CD4-positive, alpha-beta T cell treated with Interleukin-17A for 4 hours (primary cell): ENCODE measurements at regions not wholly inside any gene's neighbourhood (a gene's known extent, or its start where the extent isn't known, plus 50 kb on each side); places are given as distances from the start of the nearest gene placed in this dataset.

Source experiments
- DNase-seq: peaks from one replicate; pipeline ENCODE4 v3.0.0-alpha.2; 2020; ENCODE audit warnings: mixed read lengths

- no peak for DNase-seq
Observed at GRCh38 chr10:120385992-120386391, 71.0 kb upstream of the PLPP4 start.

DNA sequence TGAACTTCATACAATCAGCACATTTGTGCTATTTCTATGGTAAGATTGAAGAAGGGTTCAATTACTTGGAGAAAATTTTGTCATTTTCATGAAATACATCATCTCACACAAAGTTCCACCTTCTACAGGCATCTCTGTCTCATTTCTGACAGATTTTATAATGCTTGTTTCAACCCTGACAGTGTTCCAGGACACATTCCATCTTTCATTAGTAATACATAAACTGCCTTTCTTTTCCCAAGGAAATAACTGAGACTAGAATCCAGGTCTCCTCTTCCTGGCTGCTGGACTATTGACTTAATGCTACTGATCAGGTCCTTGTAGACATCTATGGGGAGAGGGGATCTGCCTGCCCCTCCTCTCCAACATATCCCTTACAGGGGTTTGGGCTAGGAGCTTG, 70.1 kb upstream of the PLPP4 start:
- DNase-seq, result no peak

DNA sequence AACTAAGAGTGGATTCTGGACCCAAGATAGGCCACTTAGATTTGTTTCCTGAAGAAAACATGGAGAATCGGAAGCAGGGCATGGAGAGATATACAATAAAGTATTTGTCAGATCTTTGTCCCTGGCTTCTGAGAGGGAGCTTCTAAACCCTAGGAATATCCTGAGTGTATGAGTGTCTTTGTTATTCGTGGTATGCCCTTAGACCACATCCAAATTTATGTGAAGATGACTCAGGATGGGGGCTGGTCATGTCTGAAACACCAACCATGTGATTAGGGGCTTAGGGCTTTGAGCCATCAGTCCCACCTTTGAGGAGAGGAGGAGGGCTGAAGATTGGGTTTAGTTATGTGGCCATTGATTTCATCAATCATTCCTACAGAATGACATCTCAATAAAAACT, 69.7 kb upstream of the PLPP4 start:
- no peak for DNase-seq

DNA sequence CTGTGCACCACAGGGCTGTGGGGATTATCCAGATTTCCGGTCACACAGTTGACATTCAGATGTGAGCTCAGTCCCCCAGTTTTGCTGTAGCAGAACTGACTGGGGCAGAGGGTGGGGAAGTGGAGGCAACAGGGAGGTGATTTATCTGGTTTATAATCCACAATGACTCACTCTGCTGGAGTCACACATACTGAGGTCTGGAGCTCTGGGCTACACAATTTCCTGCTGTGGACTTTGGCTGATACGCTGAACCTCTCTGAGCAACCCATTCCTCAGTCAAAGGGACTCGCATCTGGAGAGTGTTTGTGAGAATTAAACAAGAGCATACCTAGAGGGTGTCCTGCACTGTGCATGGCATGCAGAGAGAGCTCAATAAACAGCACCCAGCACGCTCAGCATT, 64.8 kb upstream of the PLPP4 start:
- DNase-seq, result no peak

DNA sequence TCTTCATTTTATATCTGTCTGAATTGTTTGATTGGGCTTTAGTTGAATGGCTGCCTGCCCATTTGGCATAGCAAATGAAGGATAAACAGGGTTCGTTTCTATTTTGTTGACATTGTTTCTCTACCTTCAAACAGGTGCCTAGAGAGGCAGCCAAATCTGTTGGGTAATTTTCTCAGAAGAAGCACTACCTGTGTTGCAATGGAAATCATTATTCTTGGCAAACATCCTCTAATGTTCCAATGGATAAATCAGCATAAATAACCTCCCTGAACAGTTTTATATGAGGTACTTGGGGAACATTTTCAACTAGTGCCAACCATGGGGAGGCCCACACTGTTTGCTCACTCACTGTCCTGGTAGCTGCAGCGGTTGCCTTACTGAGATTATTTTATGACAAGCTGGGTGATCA, 64.4 kb upstream of the PLPP4 start:
- DNase-seq, result no peak

- DNase-seq, result no peak
Observed at GRCh38 chr10:120394446-120394845, 62.6 kb upstream of the PLPP4 start.

GRCh38 chr10:120396228-120396627, 60.8 kb upstream of the PLPP4 start:
- no peak for DNase-seq

GRCh38 chr10:120398180-120398579, 58.8 kb upstream of the PLPP4 start:
- no peak for DNase-seq

DNA sequence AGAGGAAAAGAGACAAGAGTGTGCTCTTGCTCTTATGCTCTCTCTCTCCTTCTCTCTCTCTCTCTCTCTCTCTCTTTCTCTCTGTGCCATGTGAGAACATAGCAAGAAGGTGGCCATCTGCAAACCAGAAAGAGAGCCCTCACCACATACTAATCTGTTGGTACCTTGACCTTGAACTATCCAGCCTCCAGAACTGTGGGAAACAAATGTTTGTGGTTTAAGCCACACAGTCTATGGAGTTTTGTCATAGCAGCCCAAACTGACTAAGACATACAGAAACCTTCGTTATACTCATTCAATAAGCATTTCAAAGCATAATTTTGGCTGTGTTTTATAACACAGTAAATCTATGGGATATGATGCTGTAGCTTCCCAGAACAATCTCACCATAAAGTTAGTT, 56.4 kb upstream of the PLPP4 start:
- DNase-seq, result no peak

DNA sequence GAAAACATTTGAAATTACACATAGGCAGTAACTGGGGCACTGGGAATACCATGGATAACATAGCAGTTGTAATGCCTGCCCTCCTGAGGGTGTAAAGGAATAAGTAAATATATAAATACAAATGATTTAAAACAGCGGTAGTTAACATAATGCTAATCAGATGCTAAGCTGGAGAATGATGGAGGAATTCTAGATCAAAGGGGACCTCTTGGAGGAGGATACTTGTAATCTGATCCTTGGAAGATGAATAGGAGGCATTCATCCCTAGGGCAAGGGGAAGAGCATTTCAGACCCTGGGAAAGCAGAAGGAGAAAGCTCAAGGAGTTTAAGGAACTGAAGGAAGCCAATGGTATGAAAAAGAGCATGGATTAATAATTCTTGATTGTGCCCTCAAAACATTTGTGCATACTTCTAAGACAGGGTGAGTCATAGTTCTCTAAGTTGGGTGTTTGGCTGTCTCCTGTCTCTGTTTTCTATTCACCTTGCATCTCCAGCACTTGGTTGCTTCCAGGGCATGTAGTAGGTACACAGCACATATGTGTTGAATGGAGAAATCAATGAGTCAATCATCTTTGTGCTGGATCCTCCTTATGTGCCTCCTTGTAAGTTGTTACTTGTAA, 54.8 kb upstream of the PLPP4 start:
- DNase-seq, result no peak

DNA sequence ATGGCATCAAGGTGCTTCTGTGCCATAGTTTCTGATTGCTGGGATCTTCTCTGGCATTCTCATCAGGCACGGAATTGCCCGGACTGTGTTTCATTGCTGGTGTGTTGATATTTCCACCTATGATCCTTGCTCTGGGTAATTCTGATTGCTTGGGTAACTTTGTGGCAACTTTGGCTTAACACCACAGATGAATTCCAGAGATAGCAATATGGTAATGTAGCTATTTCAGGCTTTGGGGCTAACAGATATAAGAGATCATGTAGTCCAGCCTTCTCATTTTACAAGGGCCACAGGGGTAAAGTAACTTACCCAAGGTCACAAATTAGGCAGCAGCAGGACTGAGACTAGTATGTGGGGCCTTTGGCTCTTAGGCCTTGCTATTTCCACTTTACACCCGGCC, 53.9 kb upstream of the PLPP4 start:
- DNase-seq, result no peak

GRCh38 chr10:120406376-120406775, 50.7 kb upstream of the PLPP4 start:
- no peak for DNase-seq
